Astrocyte (in vitro differentiated cells and primary cell): ENCODE measurements at regions not wholly inside any gene's neighbourhood (a gene's known extent, or its start where the extent isn't known, plus 50 kb on each side); places are given as distances from the start of the nearest gene placed in this dataset.

Source experiments
- EZH2 ChIP-seq: IDR thresholded peaks from 2 replicates; pipeline ENCODE4 v1.6.1; 2012; ENCODE audit warnings: mild to moderate bottlenecking, low read length, inconsistent platforms; ENCODE audit not compliant: insufficient read depth
- TF ChIP-seq, protein P1 (sequence below): IDR thresholded peaks from 2 replicates; pipeline ENCODE4 v1.5.1; 2011; ENCODE audit warnings: low read depth, mild to moderate bottlenecking, inconsistent platforms, low read length, moderate library complexity; ENCODE audit not compliant: insufficient read depth

- TF ChIP-seq, protein P1, sequence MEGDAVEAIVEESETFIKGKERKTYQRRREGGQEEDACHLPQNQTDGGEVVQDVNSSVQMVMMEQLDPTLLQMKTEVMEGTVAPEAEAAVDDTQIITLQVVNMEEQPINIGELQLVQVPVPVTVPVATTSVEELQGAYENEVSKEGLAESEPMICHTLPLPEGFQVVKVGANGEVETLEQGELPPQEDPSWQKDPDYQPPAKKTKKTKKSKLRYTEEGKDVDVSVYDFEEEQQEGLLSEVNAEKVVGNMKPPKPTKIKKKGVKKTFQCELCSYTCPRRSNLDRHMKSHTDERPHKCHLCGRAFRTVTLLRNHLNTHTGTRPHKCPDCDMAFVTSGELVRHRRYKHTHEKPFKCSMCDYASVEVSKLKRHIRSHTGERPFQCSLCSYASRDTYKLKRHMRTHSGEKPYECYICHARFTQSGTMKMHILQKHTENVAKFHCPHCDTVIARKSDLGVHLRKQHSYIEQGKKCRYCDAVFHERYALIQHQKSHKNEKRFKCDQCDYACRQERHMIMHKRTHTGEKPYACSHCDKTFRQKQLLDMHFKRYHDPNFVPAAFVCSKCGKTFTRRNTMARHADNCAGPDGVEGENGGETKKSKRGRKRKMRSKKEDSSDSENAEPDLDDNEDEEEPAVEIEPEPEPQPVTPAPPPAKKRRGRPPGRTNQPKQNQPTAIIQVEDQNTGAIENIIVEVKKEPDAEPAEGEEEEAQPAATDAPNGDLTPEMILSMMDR = no peak
- no peak for TF ChIP-seq EZH2
Measured at GRCh38 chr1:104855550-104855949, 1105.9 kb downstream of the AMY1C start.
